ENCODE measurements at regions not wholly inside any gene's neighbourhood (a gene's known extent, or its start where the extent isn't known, plus 50 kb on each side); places are given as distances from the start of the nearest gene placed in this dataset.

DNA sequence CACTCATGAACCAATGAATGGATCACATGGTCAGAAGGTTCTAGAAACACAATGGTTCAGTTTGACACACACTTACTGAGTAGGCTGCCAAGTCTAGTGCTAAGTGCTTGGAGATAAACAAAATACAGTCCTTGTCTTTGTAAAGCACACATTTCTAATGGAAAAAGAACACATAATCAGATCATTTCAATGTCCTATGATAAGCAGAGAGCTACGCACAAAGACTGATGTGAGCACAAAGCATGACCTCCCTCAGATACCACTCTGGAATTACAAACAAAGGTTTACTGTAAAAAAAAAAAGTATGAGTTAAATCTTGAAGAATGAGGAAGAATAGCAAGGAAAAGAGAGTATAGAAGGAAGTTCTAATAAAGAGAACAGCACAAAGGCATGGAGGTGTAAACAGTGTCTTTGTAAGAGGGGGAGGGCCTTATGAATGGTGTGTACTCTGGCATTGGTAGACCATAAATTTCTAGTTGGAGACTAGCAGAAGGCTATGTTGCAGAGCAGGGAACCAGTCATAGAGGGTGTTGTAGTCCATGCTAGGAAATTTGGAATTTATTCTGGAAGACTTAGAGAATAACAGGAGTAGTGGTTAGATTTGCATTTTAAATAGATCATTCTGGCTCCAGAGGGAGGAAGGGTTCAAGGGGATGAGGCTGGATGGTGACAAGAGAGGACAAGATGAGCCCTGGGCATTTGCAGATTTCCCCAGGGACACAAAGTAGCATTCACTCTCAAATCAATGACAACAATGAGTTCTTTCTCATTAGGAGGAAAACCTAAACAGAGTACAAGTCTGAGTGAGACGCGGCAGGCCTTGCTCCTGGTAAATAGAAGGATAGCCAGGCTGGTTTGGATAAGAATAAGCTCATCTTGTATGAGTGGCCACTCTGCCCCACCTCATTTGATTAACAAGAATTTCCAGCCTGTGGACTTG lies 468.0 kb downstream of the TOX3 start:
- H3K4me3 ChIP-seq (replicated peaks in 1 of 2; ENCODE audit: low read depth in 2 of 2, low read length in 2 of 2) = no peak overlapping the region
- no peak for DNase-seq (ENCODE audit: low read depth in 2 of 2)
- TF ChIP-seq, protein P1, sequence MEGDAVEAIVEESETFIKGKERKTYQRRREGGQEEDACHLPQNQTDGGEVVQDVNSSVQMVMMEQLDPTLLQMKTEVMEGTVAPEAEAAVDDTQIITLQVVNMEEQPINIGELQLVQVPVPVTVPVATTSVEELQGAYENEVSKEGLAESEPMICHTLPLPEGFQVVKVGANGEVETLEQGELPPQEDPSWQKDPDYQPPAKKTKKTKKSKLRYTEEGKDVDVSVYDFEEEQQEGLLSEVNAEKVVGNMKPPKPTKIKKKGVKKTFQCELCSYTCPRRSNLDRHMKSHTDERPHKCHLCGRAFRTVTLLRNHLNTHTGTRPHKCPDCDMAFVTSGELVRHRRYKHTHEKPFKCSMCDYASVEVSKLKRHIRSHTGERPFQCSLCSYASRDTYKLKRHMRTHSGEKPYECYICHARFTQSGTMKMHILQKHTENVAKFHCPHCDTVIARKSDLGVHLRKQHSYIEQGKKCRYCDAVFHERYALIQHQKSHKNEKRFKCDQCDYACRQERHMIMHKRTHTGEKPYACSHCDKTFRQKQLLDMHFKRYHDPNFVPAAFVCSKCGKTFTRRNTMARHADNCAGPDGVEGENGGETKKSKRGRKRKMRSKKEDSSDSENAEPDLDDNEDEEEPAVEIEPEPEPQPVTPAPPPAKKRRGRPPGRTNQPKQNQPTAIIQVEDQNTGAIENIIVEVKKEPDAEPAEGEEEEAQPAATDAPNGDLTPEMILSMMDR (IDR thresholded peaks at IDR 0.05; ENCODE audit: low read depth, low read length) = no peak

DNA sequence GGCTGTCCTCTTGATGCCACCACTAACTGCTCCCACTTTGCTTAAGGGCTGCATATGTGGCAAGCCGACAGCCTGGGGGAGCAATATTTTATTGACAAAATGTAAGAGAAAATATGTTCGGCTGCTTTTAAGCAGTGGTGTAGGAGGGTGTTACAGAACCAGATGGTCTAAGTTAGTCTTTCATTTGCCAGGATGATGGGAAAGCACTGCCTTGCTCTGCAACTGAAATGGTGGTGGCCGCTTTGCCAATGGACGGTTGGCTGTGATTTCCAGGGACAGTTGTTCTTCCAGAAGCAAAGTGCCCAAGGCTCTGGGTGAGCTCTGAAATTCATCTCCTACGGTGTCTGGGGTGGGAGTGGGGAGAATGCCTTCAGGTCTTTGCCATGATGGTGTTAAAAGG lies 469.3 kb downstream of the TOX3 start:
- TF ChIP-seq, protein P1 (IDR thresholded peaks at IDR 0.05; ENCODE audit: low read depth, low read length) = no peak
- no peak overlapping the region for H3K4me3 ChIP-seq (replicated peaks in 1 of 2; ENCODE audit: low read depth in 2 of 2, low read length in 2 of 2)
- no peak for DNase-seq (ENCODE audit: low read depth in 2 of 2)

DNA sequence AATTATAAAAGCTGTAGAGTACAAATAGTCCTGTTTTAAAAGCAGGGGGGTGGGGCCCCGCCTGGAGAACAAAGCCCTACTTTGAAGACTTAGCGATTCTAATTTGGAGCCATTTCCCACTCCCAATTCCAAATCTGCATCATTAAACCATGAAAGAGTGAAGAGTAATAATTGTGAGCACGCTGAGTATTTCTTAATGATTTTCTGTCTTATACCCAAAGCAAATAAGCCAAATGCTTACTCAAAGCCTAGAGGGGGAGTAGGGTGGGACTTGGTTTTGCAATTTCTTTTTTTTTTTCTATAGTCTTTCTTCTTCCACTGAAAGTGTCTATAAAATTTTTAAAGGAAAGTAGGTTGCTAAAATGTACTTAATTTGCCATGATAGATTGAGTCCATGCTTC lies 470.1 kb downstream of the TOX3 start:
- TF ChIP-seq, protein P1 (IDR thresholded peaks at IDR 0.05; ENCODE audit: low read depth, low read length) = no peak
- no peak for DNase-seq (ENCODE audit: low read depth in 2 of 2)
- H3K4me3 ChIP-seq (replicated peaks in 1 of 2; ENCODE audit: low read depth in 2 of 2, low read length in 2 of 2) = no peak overlapping the region

DNA sequence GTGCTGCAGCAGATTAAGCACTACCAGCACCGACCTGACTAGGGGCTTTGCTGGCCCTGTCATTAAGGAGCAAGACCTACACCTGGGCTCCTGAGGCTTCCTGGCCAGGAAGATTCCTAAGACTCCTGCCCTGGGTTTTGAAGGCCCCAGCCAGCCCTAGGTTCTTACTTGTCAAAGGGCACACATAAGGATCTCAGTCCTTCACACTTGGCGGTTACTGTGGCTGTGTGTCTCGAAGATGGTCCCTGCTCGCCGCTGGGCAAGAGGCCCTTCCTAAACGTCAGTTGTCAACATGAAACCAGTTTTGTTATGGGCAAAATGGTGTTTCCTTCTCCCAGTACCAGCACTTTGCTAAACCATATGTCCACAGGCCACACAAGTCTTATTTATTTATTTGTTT lies 470.6 kb downstream of the TOX3 start:
- no peak overlapping the region for H3K4me3 ChIP-seq (replicated peaks in 1 of 2; ENCODE audit: low read depth in 2 of 2, low read length in 2 of 2)
- TF ChIP-seq, protein P1 (IDR thresholded peaks at IDR 0.05; ENCODE audit: low read depth, low read length) = no peak
- DNase-seq (ENCODE audit: low read depth in 2 of 2) = no peak

DNA sequence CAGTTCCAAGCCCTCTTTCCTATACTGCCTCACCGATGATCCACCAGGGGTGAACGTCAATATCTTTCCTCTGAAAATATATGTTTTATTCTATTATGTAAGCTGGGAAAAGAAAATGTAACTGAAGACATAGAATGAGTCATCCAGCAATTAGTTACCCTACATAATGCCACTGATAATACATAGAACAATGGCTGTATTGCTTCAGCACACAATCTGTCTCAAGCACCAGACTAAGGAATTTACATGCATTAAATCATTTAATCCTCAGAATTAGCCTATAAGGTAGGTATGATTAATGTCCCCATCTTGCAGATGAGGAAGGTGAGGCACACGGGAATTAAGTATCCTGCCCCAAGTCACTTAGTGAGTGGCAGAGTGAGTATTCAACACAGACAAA lies 472.8 kb downstream of the TOX3 start:
- H3K4me3 ChIP-seq (replicated peaks in 1 of 2; ENCODE audit: low read depth in 2 of 2, low read length in 2 of 2) = no peak overlapping the region
- TF ChIP-seq, protein P1 (IDR thresholded peaks at IDR 0.05; ENCODE audit: low read depth, low read length) = no peak
- DNase-seq (ENCODE audit: low read depth in 2 of 2) = no peak

DNA sequence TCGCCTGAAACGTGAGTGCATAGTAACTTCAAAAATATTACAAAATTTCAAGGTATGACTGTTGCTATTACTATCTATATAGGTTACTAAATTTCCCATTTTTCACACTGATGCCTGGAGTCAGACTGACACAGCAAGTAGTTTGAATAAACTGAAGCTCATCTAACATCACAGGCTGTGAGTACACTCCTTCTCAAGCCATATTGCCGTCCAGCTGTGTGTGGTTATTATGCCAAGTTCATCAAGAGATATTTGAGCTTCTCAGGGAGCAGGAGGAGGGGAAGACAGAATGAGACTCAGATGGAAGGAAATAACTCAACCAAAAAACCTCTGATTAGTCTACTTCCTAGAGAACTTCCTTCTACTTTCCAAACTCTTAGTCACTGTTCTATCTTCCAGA lies 473.9 kb downstream of the TOX3 start:
- H3K4me3 ChIP-seq (replicated peaks in 1 of 2; ENCODE audit: low read depth in 2 of 2, low read length in 2 of 2) = no peak overlapping the region
- no peak for DNase-seq (ENCODE audit: low read depth in 2 of 2)
- TF ChIP-seq, protein P1 (IDR thresholded peaks at IDR 0.05; ENCODE audit: low read depth, low read length) = no peak

Measured in cardiac fibroblast (primary cell).